ENCODE measurements at regions not wholly inside any gene's neighbourhood (a gene's known extent, or its start where the extent isn't known, plus 50 kb on each side); places are given as distances from the start of the nearest gene placed in this dataset.

GRCh38 chr13:39133781-39134180 is 95.5 kb downstream of the NHLRC3 start:
- H3K4me1 Mint-ChIP-seq, result no peaks in the 10 kb centered on the region
- H3K4me3 Mint-ChIP-seq, result no peak overlapping the region
- CTCF ChIA-PET, result no interaction called here
- H3K27ac Mint-ChIP-seq, result no peak overlapping the region
- no peaks in the 10 kb centered on the region for H3K36me3 Mint-ChIP-seq
- no peaks in the 10 kb centered on the region for H3K9me3 Mint-ChIP-seq (ENCODE audit: low read depth)
- DNase-seq (no peak), ATAC-seq (no peak)
- H3K27me3 Mint-ChIP-seq, result peaks cover 8% of the 10 kb centered on the region

- ATAC-seq, result no peak
- Mint-ChIP-seq H3K36me3 (no peaks in the 10 kb centered on the region), H3K9me3 (ENCODE audit: low read depth) (no peaks in the 10 kb centered on the region), H3K27ac (no peak overlapping the region), H3K27me3 (peaks cover 5% of the 10 kb centered on the region), H3K4me3 (no peak overlapping the region), H3K4me1 (no peaks in the 10 kb centered on the region)
- DNase-seq, result no peak
- CTCF ChIA-PET, result no interaction called here
These were observed 96.3 kb downstream of the NHLRC3 start for GRCh38 chr13:39134574-39134973.

GRCh38 chr13:39144391-39144790 is 106.1 kb downstream of the NHLRC3 start:
- H3K4me3 Mint-ChIP-seq, result no peak overlapping the region
- H3K9me3 Mint-ChIP-seq (ENCODE audit: low read depth), result no peaks in the 10 kb centered on the region
- no peak overlapping the region for H3K27ac Mint-ChIP-seq
- H3K4me1 Mint-ChIP-seq, result peaks cover 7% of the 10 kb centered on the region
- peaks cover 41% of the 10 kb centered on the region for H3K27me3 Mint-ChIP-seq
- DNase-seq (no peak), ATAC-seq (no peak)
- CTCF ChIA-PET, result interaction anchor here (0.8 to 1.6 kb wide), 2 partner anchors 11 to 21 kb away, joined by 3 to 4 read pairs; no protein-coding TSS in a partner anchor
- H3K36me3 Mint-ChIP-seq, result no peaks in the 10 kb centered on the region

GRCh38 chr13:39144941-39145533 is 106.8 kb downstream of the NHLRC3 start:
- no peak for ATAC-seq
- H3K36me3 Mint-ChIP-seq, result no peaks in the 10 kb centered on the region
- CTCF ChIA-PET, result interaction anchor here (0.8 to 1.7 kb wide), 5 partner anchors 10 to 116 kb away, joined by 3 to 4 read pairs (median 3); no protein-coding TSS in a partner anchor
- peaks cover 44% of the 10 kb centered on the region for H3K27me3 Mint-ChIP-seq
- H3K4me1 Mint-ChIP-seq, result peaks cover 7% of the 10 kb centered on the region
- no peak overlapping the region for H3K4me3 Mint-ChIP-seq
- peak; percentile 51 for DNase-seq
- no peak overlapping the region for H3K27ac Mint-ChIP-seq
- H3K9me3 Mint-ChIP-seq (ENCODE audit: low read depth), result no peaks in the 10 kb centered on the region

- H3K36me3 Mint-ChIP-seq, result no peaks in the 10 kb centered on the region
- peak overlapping the region; percentile 37 for H3K27ac Mint-ChIP-seq
- CTCF ChIA-PET, result no interaction called here
- DNase-seq, result no peak
- no peak for ATAC-seq
- no peak overlapping the region for H3K4me3 Mint-ChIP-seq
- peaks cover 9% of the 10 kb centered on the region for H3K4me1 Mint-ChIP-seq
- peaks cover 36% of the 10 kb centered on the region for H3K27me3 Mint-ChIP-seq
- H3K9me3 Mint-ChIP-seq (ENCODE audit: low read depth), result no peaks in the 10 kb centered on the region
These were observed 110.3 kb downstream of the NHLRC3 start for GRCh38 chr13:39148513-39148961.

- CTCF ChIA-PET, result interaction anchor here (1.0 kb wide), 1 partner anchor 19 kb away, joined by 3 read pairs; no protein-coding TSS in a partner anchor
- ATAC-seq, result no peak
- H3K36me3 Mint-ChIP-seq, result no peaks in the 10 kb centered on the region
- no peak overlapping the region for H3K27ac Mint-ChIP-seq
- no peaks in the 10 kb centered on the region for H3K9me3 Mint-ChIP-seq (ENCODE audit: low read depth)
- peaks cover 34% of the 10 kb centered on the region for H3K27me3 Mint-ChIP-seq
- no peak overlapping the region for H3K4me3 Mint-ChIP-seq
- DNase-seq, result no peak
- peaks cover 9% of the 10 kb centered on the region for H3K4me1 Mint-ChIP-seq
These were observed 111.6 kb downstream of the NHLRC3 start for GRCh38 chr13:39149896-39150295.

- CTCF ChIA-PET, result no interaction called here
- no peaks in the 10 kb centered on the region for H3K36me3 Mint-ChIP-seq
- ATAC-seq (no peak), DNase-seq (no peak)
- peaks cover 2% of the 10 kb centered on the region for H3K4me1 Mint-ChIP-seq
- peaks cover 40% of the 10 kb centered on the region for H3K27me3 Mint-ChIP-seq
- H3K9me3 Mint-ChIP-seq (ENCODE audit: low read depth), result no peaks in the 10 kb centered on the region
- H3K27ac Mint-ChIP-seq, result no peak overlapping the region
- no peak overlapping the region for H3K4me3 Mint-ChIP-seq
These were observed 115.8 kb downstream of the NHLRC3 start for GRCh38 chr13:39154041-39154440.

GRCh38 chr13:39159393-39159792 is 121.1 kb downstream of the NHLRC3 start:
- no peak for ATAC-seq
- Mint-ChIP-seq H3K27me3 (peaks cover 45% of the 10 kb centered on the region), H3K4me3 (no peak overlapping the region), H3K9me3 (ENCODE audit: low read depth) (no peaks in the 10 kb centered on the region), H3K27ac (no peak overlapping the region), H3K36me3 (no peaks in the 10 kb centered on the region), H3K4me1 (no peaks in the 10 kb centered on the region)
- CTCF ChIA-PET, result no interaction called here
- DNase-seq, result no peak

GRCh38 chr13:39159846-39160370 is 121.7 kb downstream of the NHLRC3 start:
- H3K9me3 Mint-ChIP-seq (ENCODE audit: low read depth), result no peaks in the 10 kb centered on the region

GRCh38 chr13:39167018-39167417 is 128.8 kb downstream of the NHLRC3 start:
- Mint-ChIP-seq H3K4me3 (no peak overlapping the region), H3K27me3 (peaks cover 4% of the 10 kb centered on the region), H3K27ac (no peak overlapping the region), H3K36me3 (no peaks in the 10 kb centered on the region), H3K9me3 (ENCODE audit: low read depth) (no peaks in the 10 kb centered on the region), H3K4me1 (no peaks in the 10 kb centered on the region)
- no peak for DNase-seq
- no peak for ATAC-seq
- CTCF ChIA-PET, result no interaction called here

More at GRCh38 chr13:39159846-39160370, 121.7 kb downstream of the NHLRC3 start:
- Mint-ChIP-seq H3K27me3 (peaks cover 42% of the 10 kb centered on the region), H3K27ac (no peak overlapping the region), H3K4me3 (no peak overlapping the region), H3K36me3 (no peaks in the 10 kb centered on the region), H3K4me1 (no peaks in the 10 kb centered on the region)
- CTCF ChIA-PET, result interaction anchor here (0.6 kb wide), 1 partner anchor 36 kb away, joined by 3 read pairs; no protein-coding TSS in a partner anchor
- ATAC-seq (no peak), DNase-seq (no peak)

- Mint-ChIP-seq H3K4me1 (no peaks in the 10 kb centered on the region), H3K27ac (no peak overlapping the region), H3K36me3 (no peaks in the 10 kb centered on the region), H3K4me3 (no peak overlapping the region), H3K27me3 (peaks cover 3% of the 10 kb centered on the region), H3K9me3 (ENCODE audit: low read depth) (no peaks in the 10 kb centered on the region)
- CTCF ChIA-PET, result no interaction called here
- ATAC-seq, result no peak
- no peak for DNase-seq
These were observed 132.5 kb downstream of the NHLRC3 start for GRCh38 chr13:39170711-39171110.

GRCh38 chr13:39185326-39185725 is 147.1 kb downstream of the NHLRC3 start:
- ATAC-seq, result no peak
- Mint-ChIP-seq H3K4me3 (no peak overlapping the region), H3K4me1 (no peaks in the 10 kb centered on the region), H3K27me3 (peaks cover 11% of the 10 kb centered on the region), H3K27ac (no peak overlapping the region), H3K36me3 (no peaks in the 10 kb centered on the region), H3K9me3 (ENCODE audit: low read depth) (no peaks in the 10 kb centered on the region)
- DNase-seq, result no peak
- CTCF ChIA-PET, result no interaction called here

- CTCF ChIA-PET, result interaction anchor here (0.5 kb wide), 1 partner anchor 41 kb away, joined by 3 read pairs; no protein-coding TSS in a partner anchor
- no peaks in the 10 kb centered on the region for H3K4me1 Mint-ChIP-seq
These were observed 148.1 kb downstream of the NHLRC3 start for GRCh38 chr13:39186205-39186875.

GRCh38 chr13:39189778-39190177 is 151.5 kb downstream of the NHLRC3 start:
- Mint-ChIP-seq H3K4me3 (no peak overlapping the region), H3K4me1 (no peaks in the 10 kb centered on the region), H3K36me3 (no peaks in the 10 kb centered on the region), H3K9me3 (ENCODE audit: low read depth) (no peaks in the 10 kb centered on the region), H3K27me3 (peaks cover 16% of the 10 kb centered on the region), H3K27ac (no peak overlapping the region)
- DNase-seq (no peak), ATAC-seq (no peak)
- CTCF ChIA-PET, result no interaction called here

More at GRCh38 chr13:39186205-39186875, 148.1 kb downstream of the NHLRC3 start:
- no peaks in the 10 kb centered on the region for H3K9me3 Mint-ChIP-seq (ENCODE audit: low read depth)
- H3K27me3 Mint-ChIP-seq, result peaks cover 10% of the 10 kb centered on the region
- H3K36me3 Mint-ChIP-seq, result no peaks in the 10 kb centered on the region
- ATAC-seq (no peak), DNase-seq (no peak)
- no peak overlapping the region for H3K27ac Mint-ChIP-seq
- H3K4me3 Mint-ChIP-seq, result no peak overlapping the region

All from activated CD8-positive, alpha-beta memory T cell treated with anti-CD3 and anti-CD28 coated beads, Interleukin-2, amount 10 ng/mL, durations not matched to agents 7 days and 5 days (primary cell).